ENCODE measurements at regions not wholly inside any gene's neighbourhood (a gene's known extent, or its start where the extent isn't known, plus 50 kb on each side); places are given as distances from the start of the nearest gene placed in this dataset.

GRCh38 chr10:88138319-88138848 lies 275.0 kb downstream of the PTEN start:
- no peak for TF ChIP-seq CTCF (IDR thresholded peaks at IDR 0.05; ENCODE audit: insufficient read depth, low read length, poor library complexity, severe bottlenecking)
- Histone ChIP-seq H3K27me3 (replicated peaks; ENCODE audit: control insufficient read depth, insufficient read depth, low read length) (no peaks in the 10 kb centered on the region), H3K4me3 (replicated peaks; ENCODE audit: low read depth, low read length) (peak overlapping the region; percentile 18; the same call in 1 of the 2 replicates), H3K36me3 (ENCODE audit: control insufficient read depth, insufficient read depth, low read length) (no peaks in the 10 kb centered on the region)
- peak; percentile 60 for DNase-seq (ENCODE audit: extremely low read depth, insufficient read length)

- H3K4me3 ChIP-seq (replicated peaks; ENCODE audit: low read depth, low read length), result no peak overlapping the region
- H3K27me3 ChIP-seq (replicated peaks; ENCODE audit: control insufficient read depth, insufficient read depth, low read length), result no peaks in the 10 kb centered on the region
- no peak for DNase-seq (ENCODE audit: extremely low read depth, insufficient read length)
- no peaks in the 10 kb centered on the region for H3K36me3 ChIP-seq (ENCODE audit: control insufficient read depth, insufficient read depth, low read length)
- no peak for TF ChIP-seq CTCF (IDR thresholded peaks at IDR 0.05; ENCODE audit: insufficient read depth, low read length, poor library complexity, severe bottlenecking)
These were observed 283.8 kb downstream of the PTEN start for GRCh38 chr10:88147000-88147798.

DNA sequence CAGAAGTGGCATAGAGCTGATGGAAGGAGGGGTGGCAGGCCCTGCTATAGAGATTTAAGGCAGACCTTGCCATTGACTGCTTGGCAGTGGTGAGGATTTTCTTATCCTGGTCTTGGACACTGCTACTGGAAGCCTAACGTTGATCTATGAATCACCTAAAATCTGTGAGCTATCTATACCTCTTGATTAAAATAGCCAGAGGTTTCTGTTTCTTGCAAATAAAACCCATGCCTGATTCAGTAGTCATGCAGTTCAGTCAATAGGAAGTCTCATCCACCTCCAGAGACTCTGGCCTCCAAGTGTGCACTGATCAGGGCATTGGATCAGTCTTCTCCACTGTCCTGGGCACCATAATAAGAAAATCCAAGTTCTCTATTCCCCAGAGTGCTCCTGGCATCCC lies 286.5 kb downstream of the PTEN start:
- Histone ChIP-seq H3K4me3 (replicated peaks; ENCODE audit: low read depth, low read length) (no peak overlapping the region), H3K27me3 (replicated peaks; ENCODE audit: control insufficient read depth, insufficient read depth, low read length) (no peaks in the 10 kb centered on the region), H3K36me3 (ENCODE audit: control insufficient read depth, insufficient read depth, low read length) (no peaks in the 10 kb centered on the region)
- no peak for TF ChIP-seq CTCF (IDR thresholded peaks at IDR 0.05; ENCODE audit: insufficient read depth, low read length, poor library complexity, severe bottlenecking)
- DNase-seq (ENCODE audit: extremely low read depth, insufficient read length), result no peak

- Histone ChIP-seq H3K36me3 (ENCODE audit: control insufficient read depth, insufficient read depth, low read length) (no peaks in the 10 kb centered on the region), H3K4me3 (replicated peaks; ENCODE audit: low read depth, low read length) (no peak overlapping the region), H3K27me3 (replicated peaks; ENCODE audit: control insufficient read depth, insufficient read depth, low read length) (no peaks in the 10 kb centered on the region)
- DNase-seq (ENCODE audit: extremely low read depth, insufficient read length), result no peak
- TF ChIP-seq CTCF (IDR thresholded peaks at IDR 0.05; ENCODE audit: insufficient read depth, low read length, poor library complexity, severe bottlenecking), result no peak
These were observed 286.9 kb downstream of the PTEN start for GRCh38 chr10:88150339-88150738.

DNA sequence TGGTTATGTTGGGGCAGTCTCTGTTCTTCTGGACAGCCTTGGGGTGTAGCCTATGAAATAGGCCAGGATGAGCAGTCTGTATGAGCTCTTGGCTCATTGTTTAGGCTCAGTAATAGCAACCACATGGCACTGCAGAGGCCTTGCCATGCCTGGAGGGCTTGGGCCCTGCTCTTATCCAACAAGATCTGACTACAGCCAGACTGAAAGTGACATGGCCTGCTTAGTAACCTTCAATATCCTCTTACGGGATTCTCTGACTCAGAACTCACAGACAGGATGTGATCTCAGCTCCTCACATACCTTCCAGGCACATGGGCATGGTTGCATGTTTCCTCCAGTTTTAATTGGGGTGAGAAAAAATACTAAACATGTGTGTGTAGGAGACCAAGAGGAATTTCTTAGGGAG lies 289.3 kb downstream of the PTEN start:
- TF ChIP-seq CTCF (IDR thresholded peaks at IDR 0.05; ENCODE audit: insufficient read depth, low read length, poor library complexity, severe bottlenecking), result no peak
- peak; percentile 57 for DNase-seq (ENCODE audit: extremely low read depth, insufficient read length)
- no peak overlapping the region for H3K4me3 ChIP-seq (replicated peaks; ENCODE audit: low read depth, low read length)
- H3K27me3 ChIP-seq (replicated peaks; ENCODE audit: control insufficient read depth, insufficient read depth, low read length), result no peaks in the 10 kb centered on the region
- no peaks in the 10 kb centered on the region for H3K36me3 ChIP-seq (ENCODE audit: control insufficient read depth, insufficient read depth, low read length)
